ENCODE measurements at regions not wholly inside any gene's neighbourhood (a gene's known extent, or its start where the extent isn't known, plus 50 kb on each side); places are given as distances from the start of the nearest gene placed in this dataset.

DNA sequence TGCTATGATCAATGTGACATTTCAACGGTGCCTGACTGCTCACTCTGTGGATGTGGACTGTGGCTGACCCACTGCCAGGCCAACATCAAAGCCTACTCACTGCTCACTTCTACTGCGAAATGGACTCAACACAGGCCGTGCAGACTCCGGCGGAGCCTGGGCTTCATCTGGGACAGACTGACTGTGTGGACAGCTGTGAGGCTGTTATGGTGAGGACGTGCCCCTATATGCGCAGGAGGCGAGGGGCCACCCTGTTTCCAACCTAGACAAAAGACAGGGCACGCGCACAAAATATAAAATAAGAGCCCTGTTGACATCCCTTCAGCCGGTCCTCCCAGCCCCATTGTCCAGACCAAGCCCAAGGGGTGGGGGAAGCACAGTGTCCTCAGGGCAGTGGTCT, 514.4 kb upstream of the RAB6C start:
- H3K9ac ChIP-seq: no peak overlapping the region
- TF ChIP-seq EZH2phosphoT487 (IDR thresholded peaks at IDR 0.05; ENCODE audit: borderline replicate concordance, low read depth) (no peak), RXRA (IDR thresholded peaks at IDR 0.05; ENCODE audit: borderline replicate concordance, low read depth) (no peak), GATA2 (CRISPR knock-in tag; IDR thresholded peaks at IDR 0.05) (no peak), IRF3 (IDR thresholded peaks at IDR 0.05; ENCODE audit: low read depth, low read length) (no peak), YY1 (IDR thresholded peaks at IDR 0.05; ENCODE audit: low read depth) (no peak), ZBTB33 (IDR thresholded peaks at IDR 0.05; ENCODE audit: borderline replicate concordance, low read depth) (no peak), NRF1 (IDR thresholded peaks at IDR 0.05; ENCODE audit: low read depth, low read length) (no peak), EP300 (IDR thresholded peaks at IDR 0.05; ENCODE audit: borderline replicate concordance in 1 of 2, low read depth in 1 of 2, low read length in 1 of 2) (no peak), PBX3 (IDR thresholded peaks at IDR 0.05) (no peak), MXI1 (IDR thresholded peaks at IDR 0.05; ENCODE audit: low read depth, low read length) (no peak), SIN3A (IDR thresholded peaks at IDR 0.05; ENCODE audit: borderline replicate concordance, low read depth, low read length) (no peak), ELF1 (IDR thresholded peaks at IDR 0.05) (no peak)
- H2AFZ ChIP-seq (ENCODE audit: low read depth): no peak overlapping the region
- no peaks in the 10 kb centered on the region for H3K9me3 ChIP-seq
- no peaks in the 10 kb centered on the region for H3K9me2 ChIP-seq
- no peak overlapping the region for H3K27ac ChIP-seq (ENCODE audit: low read depth in 2 of 2, low read length in 1 of 2)
- H4K20me1 ChIP-seq (ENCODE audit: insufficient read depth): no peaks in the 10 kb centered on the region
- DNase-seq: no peak
- H3K79me2 ChIP-seq (ENCODE audit: insufficient read depth): no peaks in the 10 kb centered on the region
- 0% methylated on average over 1 of the region's 11 CpGs for WGBS (ENCODE audit: low lambda C conversion rate)
- no peak overlapping the region for H3K4me3 ChIP-seq (ENCODE audit: low read depth in 2 of 2, low read length in 1 of 2)
- CTCF ChIA-PET: no interaction called here
- H3K27me3 ChIP-seq (ENCODE audit: insufficient read depth): no peaks in the 10 kb centered on the region
- H3F3A ChIP-seq (replicated peaks; ENCODE audit: insufficient read depth): no peaks in the 10 kb centered on the region
- H3K4me1 ChIP-seq (ENCODE audit: control insufficient read depth in 1 of 2, insufficient read depth in 2 of 2, low read depth in 1 of 2, low read length in 1 of 2): no peaks in the 10 kb centered on the region
- POLR2A ChIA-PET: no interaction called here
- no peak overlapping the region for H3K4me2 ChIP-seq
- no peaks in the 10 kb centered on the region for H3K36me3 ChIP-seq (replicated peaks in 1 of 2; ENCODE audit: control insufficient read depth in 1 of 2, insufficient read depth in 2 of 2, low read length in 1 of 2)

DNA sequence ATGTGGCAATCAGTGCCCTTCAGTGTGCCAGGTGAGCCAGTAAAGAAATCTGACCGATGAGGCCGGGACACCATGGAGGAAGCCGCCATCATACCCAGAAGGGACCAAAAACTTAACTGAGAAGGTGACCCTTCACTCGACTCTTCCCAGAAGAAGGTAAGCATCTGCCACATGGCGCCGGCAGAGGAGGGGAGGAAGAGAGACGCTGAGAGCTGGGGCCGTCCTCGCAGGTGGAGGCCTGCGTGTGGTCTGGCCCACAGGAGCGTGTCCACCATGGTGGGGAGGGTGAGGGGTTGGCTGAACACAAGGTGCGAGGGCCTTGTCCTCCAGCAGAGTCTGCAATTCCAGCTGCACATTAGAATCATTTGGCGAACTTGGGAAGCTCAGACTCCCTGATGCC, 513.1 kb upstream of the RAB6C start:
- POLR2A ChIA-PET: no interaction called here
- Histone ChIP-seq H3K9ac (no peak overlapping the region), H3K36me3 (replicated peaks in 1 of 2; ENCODE audit: control insufficient read depth in 1 of 2, insufficient read depth in 2 of 2, low read length in 1 of 2) (no peaks in the 10 kb centered on the region), H3K9me2 (no peaks in the 10 kb centered on the region), H3F3A (replicated peaks; ENCODE audit: insufficient read depth) (no peaks in the 10 kb centered on the region), H4K20me1 (ENCODE audit: insufficient read depth) (no peaks in the 10 kb centered on the region), H2AFZ (ENCODE audit: low read depth) (no peak overlapping the region), H3K27ac (ENCODE audit: low read depth in 2 of 2, low read length in 1 of 2) (no peak overlapping the region), H3K9me3 (no peaks in the 10 kb centered on the region), H3K79me2 (ENCODE audit: insufficient read depth) (no peaks in the 10 kb centered on the region), H3K4me3 (ENCODE audit: low read depth in 2 of 2, low read length in 1 of 2) (no peak overlapping the region), H3K4me1 (ENCODE audit: control insufficient read depth in 1 of 2, insufficient read depth in 2 of 2, low read depth in 1 of 2, low read length in 1 of 2) (no peaks in the 10 kb centered on the region), H3K27me3 (ENCODE audit: insufficient read depth) (no peaks in the 10 kb centered on the region), H3K4me2 (no peak overlapping the region)
- 47% methylated on average over 12 of the region's 13 CpGs for WGBS (ENCODE audit: low lambda C conversion rate)
- TF ChIP-seq RAD21 (IDR thresholded peaks at IDR 0.05; ENCODE audit: low read length): no peak
- TF ChIP-seq FOXJ3 (CRISPR knock-in tag; IDR thresholded peaks at IDR 0.05): no peak
- TF ChIP-seq, protein P1, sequence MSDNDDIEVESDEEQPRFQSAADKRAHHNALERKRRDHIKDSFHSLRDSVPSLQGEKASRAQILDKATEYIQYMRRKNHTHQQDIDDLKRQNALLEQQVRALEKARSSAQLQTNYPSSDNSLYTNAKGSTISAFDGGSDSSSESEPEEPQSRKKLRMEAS (IDR thresholded peaks at IDR 0.05; ENCODE audit: low read depth): no peak
- TF ChIP-seq EP300 (IDR thresholded peaks at IDR 0.05; ENCODE audit: borderline replicate concordance in 1 of 2, low read depth in 1 of 2, low read length in 1 of 2): no peak
- no peak for TF ChIP-seq FOXM1 (IDR thresholded peaks at IDR 0.05; ENCODE audit: low read depth)
- TF ChIP-seq NRF1 (IDR thresholded peaks at IDR 0.05; ENCODE audit: low read depth, low read length): no peak
- no peak for TF ChIP-seq JUND (IDR thresholded peaks at IDR 0.05)
- no peak for TF ChIP-seq MEF2A (IDR thresholded peaks at IDR 0.05; ENCODE audit: borderline replicate concordance, low read depth)
- no peak for TF ChIP-seq FOSL2 (IDR thresholded peaks at IDR 0.05; ENCODE audit: borderline replicate concordance, low read depth)
- TF ChIP-seq CHD2 (IDR thresholded peaks at IDR 0.05; ENCODE audit: low read length, partially characterized antibody): no peak
- CTCF ChIA-PET: interaction anchor here (1.0 kb wide), 1 partner anchor 8 kb away, joined by 3 read pairs; no protein-coding TSS in a partner anchor
- DNase-seq: no peak

Data from SK-N-SH (cell line).